Spleen (tissue), 3 donors: ENCODE measurements at regions not wholly inside any gene's neighbourhood (a gene's known extent, or its start where the extent isn't known, plus 50 kb on each side); places are given as distances from the start of the nearest gene placed in this dataset.

Experiments used
- POLR2A ChIP-seq, 3 donors: fragments of 450-650 bp; IDR thresholded peaks; one replicate each; pipeline ENCODE4 v1.5.1; 2017; ENCODE audit warnings: antibody characterized with exemption in 3 of 3, mild to moderate bottlenecking in 1 of 3
- POLR2AphosphoS5 ChIP-seq, 3 donors: sonication (generic); formaldehyde crosslinking; IDR thresholded peaks; one replicate each; pipeline ENCODE4 v1.5.1; 2017; ENCODE audit warnings: antibody characterized with exemption in 3 of 3

DNA sequence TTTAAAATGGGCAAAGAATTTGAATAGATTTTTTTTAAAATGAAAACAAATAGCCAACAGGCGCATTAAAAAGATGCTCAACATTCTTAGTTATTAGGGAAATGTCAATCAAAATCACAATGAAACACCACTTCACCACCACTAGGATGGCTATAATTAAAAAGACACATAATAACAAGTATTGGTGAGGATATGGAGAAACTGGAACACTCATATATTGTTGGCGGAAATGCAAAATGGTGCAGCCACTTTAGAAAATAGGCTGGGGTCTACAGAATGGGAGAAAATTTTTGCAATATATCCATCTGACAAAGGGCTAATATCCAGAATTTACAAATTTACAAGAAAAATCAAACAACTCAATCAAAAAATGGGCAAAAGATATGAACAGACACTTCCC lies 107.8 kb upstream of the FOXD3 start:
- TF ChIP-seq POLR2AphosphoS5 (IDR thresholded peaks at IDR 0.05) (no peak), POLR2A (IDR thresholded peaks at IDR 0.05) (no peak)
